Astrocyte (in vitro differentiated cells and primary cell): ENCODE measurements at regions not wholly inside any gene's neighbourhood (a gene's known extent, or its start where the extent isn't known, plus 50 kb on each side); places are given as distances from the start of the nearest gene placed in this dataset.

Experiments used
- DNase-seq: peaks from one replicate; pipeline ENCODE4 v3.0.0-alpha.2; 2010; ENCODE audit warnings: low read depth
- FAIRE-seq: peaks from 2 replicates; lab custom pipeline; 2011; peaks lifted over from hg19 to GRCh38; lab: Jason Lieb, UNC
- H2AFZ ChIP-seq: 2 replicates; pipeline ENCODE4 v1.6.0; 2012; ENCODE audit warnings: low read depth, low read length, inconsistent platforms
- H3K27ac ChIP-seq: 2 replicates; pipeline ENCODE4 v1.5.1; 2011; ENCODE audit warnings: low read depth, low read length, inconsistent platforms
- H3K27me3 ChIP-seq: 2 replicates; pipeline ENCODE4 v1.6.0; 2011; ENCODE audit warnings: low read length, inconsistent platforms; ENCODE audit not compliant: insufficient read depth
- H3K36me3 ChIP-seq: 2 replicates; pipeline ENCODE4 v1.5.1; 2011; ENCODE audit warnings: low read length, inconsistent platforms; ENCODE audit not compliant: insufficient read depth
- H3K4me1 ChIP-seq: 2 replicates; pipeline ENCODE4 v1.5.1; 2011; ENCODE audit warnings: low read length, inconsistent platforms; ENCODE audit not compliant: insufficient read depth
- H3K4me2 ChIP-seq: 2 replicates; pipeline ENCODE4 v1.6.0; 2012; ENCODE audit warnings: low read length, inconsistent platforms
- H3K4me3 ChIP-seq: 2 replicates; pipeline ENCODE4 v1.5.1; 2011; ENCODE audit warnings: low read depth, mild to moderate bottlenecking, low read length, inconsistent platforms; ENCODE audit not compliant: insufficient read depth
- H3K79me2 ChIP-seq: 2 replicates; pipeline ENCODE4 v1.6.0; 2012; ENCODE audit warnings: mild to moderate bottlenecking, low read length, inconsistent platforms; ENCODE audit not compliant: insufficient read depth
- H3K9ac ChIP-seq: 2 replicates; pipeline ENCODE4 v1.6.0; 2012; ENCODE audit warnings: mild to moderate bottlenecking, low read length, inconsistent platforms
- H3K9me3 ChIP-seq: 2 replicates; pipeline ENCODE4 v1.5.1; 2012; ENCODE audit warnings: low read depth, mild to moderate bottlenecking, low read length, inconsistent platforms; ENCODE audit not compliant: insufficient read depth
- H4K20me1 ChIP-seq: 2 replicates; pipeline ENCODE4 v1.6.0; 2012; ENCODE audit warnings: low read length, inconsistent platforms; ENCODE audit not compliant: insufficient read depth
- H3K27ac Mint-ChIP-seq: one replicate; pipeline ENCODE4 v1.8.0; 2021; ENCODE audit warnings: mild to moderate bottlenecking, mixed read lengths; ENCODE audit not compliant: unreplicated experiment
- H3K27me3 Mint-ChIP-seq: one replicate; pipeline ENCODE4 v1.8.0; 2021; ENCODE audit warnings: low read depth, mixed read lengths; ENCODE audit not compliant: unreplicated experiment
- H3K36me3 Mint-ChIP-seq: one replicate; pipeline ENCODE4 v1.8.0; 2021; ENCODE audit warnings: low read depth, mixed read lengths; ENCODE audit not compliant: unreplicated experiment
- H3K4me1 Mint-ChIP-seq: one replicate; pipeline ENCODE4 v1.8.0; 2021; ENCODE audit warnings: low read depth, mixed read lengths; ENCODE audit not compliant: unreplicated experiment
- H3K4me3 Mint-ChIP-seq: one replicate; pipeline ENCODE4 v1.8.0; 2021; ENCODE audit warnings: mild to moderate bottlenecking, moderate library complexity, mixed read lengths; ENCODE audit not compliant: unreplicated experiment
- H3K9me3 Mint-ChIP-seq: one replicate; pipeline ENCODE4 v1.8.0; 2021; ENCODE audit warnings: mild to moderate bottlenecking, mixed read lengths; ENCODE audit not compliant: unreplicated experiment
- EZH2 ChIP-seq: IDR thresholded peaks from 2 replicates; pipeline ENCODE4 v1.6.1; 2012; ENCODE audit warnings: mild to moderate bottlenecking, low read length, inconsistent platforms; ENCODE audit not compliant: insufficient read depth
- TF ChIP-seq, protein P1 (sequence below): IDR thresholded peaks from 2 replicates; pipeline ENCODE4 v1.5.1; 2011; ENCODE audit warnings: low read depth, mild to moderate bottlenecking, inconsistent platforms, low read length, moderate library complexity; ENCODE audit not compliant: insufficient read depth

DNA sequence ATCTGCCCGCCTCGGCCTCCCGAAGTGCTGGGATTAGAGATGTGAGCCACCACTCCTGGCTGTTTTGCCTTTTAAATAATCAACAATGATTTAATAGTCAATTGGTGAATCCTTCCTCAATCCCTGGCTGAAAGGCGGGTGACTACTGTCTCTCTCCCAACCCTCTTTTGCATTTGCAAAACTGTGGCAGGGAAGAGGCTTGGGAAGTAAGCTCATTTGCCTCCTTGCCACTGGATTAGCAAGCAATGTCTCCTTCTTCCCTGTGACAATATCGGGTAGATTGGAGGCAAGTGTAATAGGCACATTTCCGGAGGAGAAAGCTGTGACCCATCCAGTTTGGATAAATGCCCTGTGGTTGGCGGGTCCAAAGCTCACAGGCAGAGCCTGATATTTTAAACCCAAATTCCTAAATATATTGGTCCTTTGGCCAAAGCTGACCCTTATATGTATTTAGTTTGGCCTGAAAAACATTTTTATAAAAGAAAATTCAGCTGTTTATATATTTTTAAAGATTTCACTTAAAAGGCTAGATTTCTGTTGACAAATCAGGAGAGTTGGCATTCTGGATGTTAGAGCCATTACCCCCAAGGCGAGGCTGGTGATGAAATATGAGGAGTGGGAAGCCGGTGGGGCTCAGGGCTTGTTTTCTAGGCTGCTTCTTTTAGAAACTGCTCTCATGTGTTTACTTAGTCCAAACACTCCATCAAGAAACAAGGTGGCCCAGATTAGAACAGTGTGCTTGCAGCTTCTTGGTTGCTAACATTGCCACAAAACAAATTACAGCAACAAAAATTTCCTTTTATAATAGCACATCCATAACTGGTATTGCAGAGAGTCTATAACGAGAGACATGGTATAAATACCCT, 646.9 kb upstream of the TMEM132C start:
- Histone ChIP-seq H4K20me1 (no peaks in the 10 kb centered on the region), H3K4me1 (no peaks in the 10 kb centered on the region), H3K4me3 (no peak overlapping the region), H3K9ac (no peak overlapping the region), H2AFZ (no peak overlapping the region), H3K27me3 (no peaks in the 10 kb centered on the region), H3K79me2 (no peaks in the 10 kb centered on the region), H3K27ac (no peak overlapping the region), H3K9me3 (no peaks in the 10 kb centered on the region), H3K4me2 (no peak overlapping the region), H3K36me3 (no peaks in the 10 kb centered on the region)
- no peak overlapping the region for H3K4me3 Mint-ChIP-seq
- TF ChIP-seq EZH2, result no peak
- TF ChIP-seq, protein P1, sequence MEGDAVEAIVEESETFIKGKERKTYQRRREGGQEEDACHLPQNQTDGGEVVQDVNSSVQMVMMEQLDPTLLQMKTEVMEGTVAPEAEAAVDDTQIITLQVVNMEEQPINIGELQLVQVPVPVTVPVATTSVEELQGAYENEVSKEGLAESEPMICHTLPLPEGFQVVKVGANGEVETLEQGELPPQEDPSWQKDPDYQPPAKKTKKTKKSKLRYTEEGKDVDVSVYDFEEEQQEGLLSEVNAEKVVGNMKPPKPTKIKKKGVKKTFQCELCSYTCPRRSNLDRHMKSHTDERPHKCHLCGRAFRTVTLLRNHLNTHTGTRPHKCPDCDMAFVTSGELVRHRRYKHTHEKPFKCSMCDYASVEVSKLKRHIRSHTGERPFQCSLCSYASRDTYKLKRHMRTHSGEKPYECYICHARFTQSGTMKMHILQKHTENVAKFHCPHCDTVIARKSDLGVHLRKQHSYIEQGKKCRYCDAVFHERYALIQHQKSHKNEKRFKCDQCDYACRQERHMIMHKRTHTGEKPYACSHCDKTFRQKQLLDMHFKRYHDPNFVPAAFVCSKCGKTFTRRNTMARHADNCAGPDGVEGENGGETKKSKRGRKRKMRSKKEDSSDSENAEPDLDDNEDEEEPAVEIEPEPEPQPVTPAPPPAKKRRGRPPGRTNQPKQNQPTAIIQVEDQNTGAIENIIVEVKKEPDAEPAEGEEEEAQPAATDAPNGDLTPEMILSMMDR, result no peak
- DNase-seq (no peak), FAIRE-seq (no peak)
- H3K4me1 Mint-ChIP-seq, result no peaks in the 10 kb centered on the region
- H3K36me3 Mint-ChIP-seq, result no peaks in the 10 kb centered on the region
- H3K27ac Mint-ChIP-seq, result no peak overlapping the region
- H3K9me3 Mint-ChIP-seq, result peaks cover 17% of the 10 kb centered on the region
- no peaks in the 10 kb centered on the region for H3K27me3 Mint-ChIP-seq

- Histone ChIP-seq H3K4me3 (no peak overlapping the region), H3K9me3 (no peaks in the 10 kb centered on the region), H3K4me1 (no peaks in the 10 kb centered on the region), H3K79me2 (no peaks in the 10 kb centered on the region), H3K36me3 (no peaks in the 10 kb centered on the region), H3K4me2 (no peak overlapping the region), H2AFZ (no peak overlapping the region), H4K20me1 (no peaks in the 10 kb centered on the region), H3K27ac (no peak overlapping the region), H3K9ac (no peak overlapping the region), H3K27me3 (no peaks in the 10 kb centered on the region)
- Mint-ChIP-seq H3K27ac (no peak overlapping the region), H3K36me3 (no peaks in the 10 kb centered on the region), H3K27me3 (no peaks in the 10 kb centered on the region), H3K4me3 (no peak overlapping the region), H3K9me3 (peaks cover 17% of the 10 kb centered on the region), H3K4me1 (no peaks in the 10 kb centered on the region)
- no peak for FAIRE-seq
- DNase-seq, result no peak
- no peak for TF ChIP-seq EZH2
- TF ChIP-seq, protein P1, result no peak
Measured at GRCh38 chr12:127620735-127621355, 646.1 kb upstream of the TMEM132C start.
